T follicular helper cell (primary cell): ENCODE measurements at regions not wholly inside any gene's neighbourhood (a gene's known extent, or its start where the extent isn't known, plus 50 kb on each side); places are given as distances from the start of the nearest gene placed in this dataset.
"Not testable (repeated sequence)": the region's sequence is repeated elsewhere in the genome, so short reads cannot be mapped to it uniquely, and the experiment has no call there.

Source experiments
- DNase-seq: peaks from one replicate; pipeline ENCODE4 v3.0.0-alpha.2; 2020; ENCODE audit warnings: low read depth

GRCh38 chr5:87627363-87627762 is 214.6 kb upstream of the CCNH start:
- DNase-seq, result no peak

GRCh38 chr5:87608385-87608784 is 195.7 kb upstream of the CCNH start:
- no peak for DNase-seq

- DNase-seq, result no peak
Observed at GRCh38 chr5:87605663-87606062, 192.9 kb upstream of the CCNH start.

- DNase-seq, result no peak
Observed at GRCh38 chr5:87599778-87600177, 187.0 kb upstream of the CCNH start.

- DNase-seq, result no peak
Observed at GRCh38 chr5:87598460-87598859, 185.7 kb upstream of the CCNH start.

- no peak for DNase-seq
Observed at GRCh38 chr5:87594566-87594965, 181.8 kb upstream of the CCNH start.

GRCh38 chr5:87589587-87589986 is 176.9 kb upstream of the CCNH start:
- no peak for DNase-seq

- DNase-seq, result no peak
Observed at GRCh38 chr5:87588316-87588715, 175.6 kb upstream of the CCNH start.

- not testable (repeated sequence) for DNase-seq
Observed at GRCh38 chr5:87583704-87584103, 171.0 kb upstream of the CCNH start.

- DNase-seq, result no peak
Observed at GRCh38 chr5:87582149-87582548, 169.4 kb upstream of the CCNH start.

GRCh38 chr5:87581661-87582060 is 168.9 kb upstream of the CCNH start:
- DNase-seq, result no peak

GRCh38 chr5:87579678-87580077 is 166.9 kb upstream of the CCNH start:
- no peak for DNase-seq

GRCh38 chr5:87576867-87577266 is 164.1 kb upstream of the CCNH start:
- no peak for DNase-seq

- DNase-seq, result not testable (repeated sequence)
Observed at GRCh38 chr5:87576306-87576705, 163.6 kb upstream of the CCNH start.

- DNase-seq, result no peak
Observed at GRCh38 chr5:87574106-87574505, 161.4 kb upstream of the CCNH start.

GRCh38 chr5:87572611-87573010 is 159.9 kb upstream of the CCNH start:
- DNase-seq, result no peak

GRCh38 chr5:87572090-87572489 is 159.4 kb upstream of the CCNH start:
- DNase-seq, result no peak

- DNase-seq, result no peak
Observed at GRCh38 chr5:87570366-87570765, 157.6 kb upstream of the CCNH start.

- DNase-seq, result no peak
Observed at GRCh38 chr5:87562068-87562467, 149.3 kb upstream of the CCNH start.

GRCh38 chr5:87560528-87560927 is 147.8 kb upstream of the CCNH start:
- no peak for DNase-seq

GRCh38 chr5:87551911-87552310 is 139.2 kb upstream of the CCNH start:
- no peak for DNase-seq

GRCh38 chr5:87541676-87542075 is 128.9 kb upstream of the CCNH start:
- no peak for DNase-seq

GRCh38 chr5:87541033-87541432 is 128.3 kb upstream of the CCNH start:
- DNase-seq, result no peak

- no peak for DNase-seq
Observed at GRCh38 chr5:87539839-87540238, 127.1 kb upstream of the CCNH start.

GRCh38 chr5:87536365-87536764 is 123.6 kb upstream of the CCNH start:
- DNase-seq, result no peak
